ENCODE measurements at regions not wholly inside any gene's neighbourhood (a gene's known extent, or its start where the extent isn't known, plus 50 kb on each side); places are given as distances from the start of the nearest gene placed in this dataset.
"Not testable (repeated sequence)": the region's sequence is repeated elsewhere in the genome, so short reads cannot be mapped to it uniquely, and the experiment has no call there.

- no peak for DNase-seq
Observed at GRCh38 chr6:78513856-78514255, 353.5 kb upstream of the IRAK1BP1 start.

GRCh38 chr6:78515271-78515670, 352.1 kb upstream of the IRAK1BP1 start:
- DNase-seq, result no peak

GRCh38 chr6:78517399-78517798, 350.0 kb upstream of the IRAK1BP1 start:
- DNase-seq, result no peak

- DNase-seq, result no peak
Observed at GRCh38 chr6:78523622-78524021, 343.7 kb upstream of the IRAK1BP1 start.

GRCh38 chr6:78525976-78526375, 341.4 kb upstream of the IRAK1BP1 start:
- DNase-seq, result no peak

- DNase-seq, result no peak
Observed at GRCh38 chr6:78526432-78526831, 340.9 kb upstream of the IRAK1BP1 start.

- DNase-seq, result no peak
Observed at GRCh38 chr6:78528926-78529325, 338.4 kb upstream of the IRAK1BP1 start.

- DNase-seq, result no peak
Observed at GRCh38 chr6:78530208-78530607, 337.1 kb upstream of the IRAK1BP1 start.

- DNase-seq, result no peak
Observed at GRCh38 chr6:78533426-78533825, 333.9 kb upstream of the IRAK1BP1 start.

- no peak for DNase-seq
Observed at GRCh38 chr6:78533876-78534275, 333.5 kb upstream of the IRAK1BP1 start.

GRCh38 chr6:78538002-78538401, 329.3 kb upstream of the IRAK1BP1 start:
- no peak for DNase-seq

- DNase-seq, result not testable (repeated sequence)
Observed at GRCh38 chr6:78547636-78548035, 319.7 kb upstream of the IRAK1BP1 start.

- no peak for DNase-seq
Observed at GRCh38 chr6:78551361-78551760, 316.0 kb upstream of the IRAK1BP1 start.

GRCh38 chr6:78552435-78552834, 314.9 kb upstream of the IRAK1BP1 start:
- no peak for DNase-seq

GRCh38 chr6:78554341-78554740, 313.0 kb upstream of the IRAK1BP1 start:
- DNase-seq, result no peak

- no peak for DNase-seq
Observed at GRCh38 chr6:78559056-78559455, 308.3 kb upstream of the IRAK1BP1 start.

GRCh38 chr6:78561015-78561414, 306.3 kb upstream of the IRAK1BP1 start:
- DNase-seq, result no peak

- no peak for DNase-seq
Observed at GRCh38 chr6:78565997-78566396, 301.4 kb upstream of the IRAK1BP1 start.

GRCh38 chr6:78570044-78570443, 297.3 kb upstream of the IRAK1BP1 start:
- no peak for DNase-seq

GRCh38 chr6:78577585-78577984, 289.8 kb upstream of the IRAK1BP1 start:
- no peak for DNase-seq

- DNase-seq, result no peak
Observed at GRCh38 chr6:78578430-78578829, 288.9 kb upstream of the IRAK1BP1 start.

- no peak for DNase-seq
Observed at GRCh38 chr6:78580923-78581322, 286.4 kb upstream of the IRAK1BP1 start.

GRCh38 chr6:78583079-78583478, 284.3 kb upstream of the IRAK1BP1 start:
- no peak for DNase-seq

GRCh38 chr6:78589436-78589835, 277.9 kb upstream of the IRAK1BP1 start:
- DNase-seq, result no peak

GRCh38 chr6:78593898-78594667, 273.3 kb upstream of the IRAK1BP1 start:
- no peak for DNase-seq
